PC-9 (cell line): ENCODE measurements at regions not wholly inside any gene's neighbourhood (a gene's known extent, or its start where the extent isn't known, plus 50 kb on each side); places are given as distances from the start of the nearest gene placed in this dataset.

Source experiments
- BruUV-seq: library from RNA; stranded (reverse); fragments of 400-500 nt; replicated peaks from 2 replicates; lab custom pipeline; 2021; lab: Mats Ljungman, UMichigan
- CTCF ChIA-PET: fragments of 300-600 bp; sonication (Branson Sonifier 250); formaldehyde crosslinking; loops from one replicate; lab custom pipeline; 2022; ENCODE audit warnings: antibody characterized with exemption; lab: Charles Lee
- POLR2A ChIA-PET: fragments of 300-600 bp; sonication (Branson Sonifier 250); formaldehyde crosslinking; loops from one replicate; lab custom pipeline; 2022; ENCODE audit warnings: antibody characterized with exemption; ENCODE audit not compliant: unreplicated experiment; lab: Charles Lee
- DNase-seq, 2 experiments: peaks; one replicate each; pipeline versions ENCODE4 v3.0.0 to v3.0.0-alpha.2; 2015 to 2022; ENCODE audit warnings: mixed read lengths in 1 of 2
- H2AFZ ChIP-seq: fragments of 200-600 bp; sonication (generic); 2 replicates; pipeline ENCODE4 v1.8.1; 2017; ENCODE audit warnings: antibody characterized with exemption
- H3F3A ChIP-seq: fragments of 200-600 bp; sonication (generic); 2 replicates; pipeline ENCODE4 v1.8.1; 2017; ENCODE audit warnings: antibody characterized with exemption, mild to moderate bottlenecking, low read depth; ENCODE audit not compliant: insufficient read depth
- H3K27ac ChIP-seq: fragments of 200-600 bp; sonication (generic); 2 replicates; pipeline ENCODE4 v1.6.1; 2016; ENCODE audit warnings: mixed run types
- H3K27me3 ChIP-seq: fragments of 200-600 bp; sonication (generic); 2 replicates; pipeline ENCODE4 v1.6.1; 2016; ENCODE audit warnings: low read depth, mixed run types; ENCODE audit not compliant: insufficient read depth
- H3K36me3 ChIP-seq: fragments of 200-600 bp; sonication (generic); 2 replicates; pipeline ENCODE4 v1.6.1; 2016; ENCODE audit warnings: low read depth, mixed run types
- H3K4me1 ChIP-seq: fragments of 200-600 bp; sonication (generic); replicated peaks from 2 replicates; pipeline ENCODE4 v1.6.1; 2016; ENCODE audit warnings: mixed run types; ENCODE audit not compliant: insufficient read depth
- H3K4me2 ChIP-seq: fragments of 200-600 bp; sonication (generic); 2 replicates; pipeline ENCODE4 v1.6.1; 2017; ENCODE audit warnings: mixed run types
- H3K4me3 ChIP-seq: fragments of 200-600 bp; sonication (generic); 2 replicates; pipeline ENCODE4 v1.6.1; 2016; ENCODE audit warnings: mixed run types
- H3K79me2 ChIP-seq: fragments of 200-600 bp; sonication (generic); 2 replicates; pipeline ENCODE4 v1.6.1; 2017; ENCODE audit warnings: low read depth, mixed run types
- H3K9me2 ChIP-seq: fragments of 200-600 bp; sonication (generic); 2 replicates; pipeline ENCODE4 v1.8.1; 2017; ENCODE audit warnings: mild to moderate bottlenecking; ENCODE audit not compliant: insufficient read depth
- H3K9me3 ChIP-seq: fragments of 200-600 bp; sonication (generic); 2 replicates; pipeline ENCODE4 v1.8.1; 2016; ENCODE audit warnings: low read depth; ENCODE audit not compliant: insufficient read depth
- H4K20me1 ChIP-seq: fragments of 200-600 bp; sonication (generic); 2 replicates; pipeline ENCODE4 v1.8.1; 2017; ENCODE audit not compliant: insufficient read depth
- EZH2 ChIP-seq: fragments of 200-600 bp; sonication (generic); IDR thresholded peaks from 2 replicates; pipeline ENCODE4 v1.8.0; 2017; ENCODE audit warnings: antibody characterized with exemption, low read depth
- intact Hi-C: fragments of 100-400 bp; cut with micrococcal nuclease; formaldehyde crosslinking; loops from one replicate; pipeline ENCODE4 v1.10.0; 2022; ENCODE audit not compliant: unreplicated experiment
- TF ChIP-seq, protein P1 (sequence below): fragments of 200-600 bp; sonication (generic); conservative IDR thresholded peaks from 2 replicates; pipeline ENCODE4 v1.6.1; 2017; ENCODE audit warnings: mixed run types, antibody characterized with exemption, mild to moderate bottlenecking, moderate library complexity

DNA sequence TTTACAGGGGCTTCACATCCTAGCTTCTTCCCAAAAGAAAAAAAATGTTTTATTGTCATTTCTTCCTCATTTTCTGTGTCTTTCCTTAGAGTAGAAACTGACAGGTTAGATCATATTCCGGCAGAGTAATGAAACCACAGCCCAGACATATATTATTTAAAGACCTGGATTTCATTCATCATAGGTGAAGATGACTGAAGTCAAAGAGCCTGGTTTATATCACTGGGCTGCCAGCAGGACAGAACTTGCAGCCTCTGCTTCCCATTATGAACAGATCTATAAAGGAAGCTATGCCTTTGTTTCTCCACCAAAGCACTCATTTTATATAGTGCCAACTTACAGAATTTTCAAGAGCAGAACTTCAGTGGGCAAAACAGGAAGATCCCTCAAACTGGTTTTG is 137.9 kb downstream of the METTL4 start:
- BruUV-seq = no TSS peak
- Histone ChIP-seq H4K20me1 (no peaks in the 10 kb centered on the region), H3K36me3 (no peaks in the 10 kb centered on the region), H3K27ac (no peak overlapping the region), H2AFZ (no peak overlapping the region), H3K79me2 (no peaks in the 10 kb centered on the region), H3K27me3 (no peaks in the 10 kb centered on the region), H3K4me3 (no peak overlapping the region), H3K9me3 (peaks cover 17% of the 10 kb centered on the region), H3K9me2 (no peaks in the 10 kb centered on the region), H3K4me1 (no peaks in the 10 kb centered on the region), H3K4me2 (no peak overlapping the region), H3F3A (no peaks in the 10 kb centered on the region)
- no peak for DNase-seq
- POLR2A ChIA-PET = no interaction called here
- no peak for TF ChIP-seq EZH2
- TF ChIP-seq, protein P1, sequence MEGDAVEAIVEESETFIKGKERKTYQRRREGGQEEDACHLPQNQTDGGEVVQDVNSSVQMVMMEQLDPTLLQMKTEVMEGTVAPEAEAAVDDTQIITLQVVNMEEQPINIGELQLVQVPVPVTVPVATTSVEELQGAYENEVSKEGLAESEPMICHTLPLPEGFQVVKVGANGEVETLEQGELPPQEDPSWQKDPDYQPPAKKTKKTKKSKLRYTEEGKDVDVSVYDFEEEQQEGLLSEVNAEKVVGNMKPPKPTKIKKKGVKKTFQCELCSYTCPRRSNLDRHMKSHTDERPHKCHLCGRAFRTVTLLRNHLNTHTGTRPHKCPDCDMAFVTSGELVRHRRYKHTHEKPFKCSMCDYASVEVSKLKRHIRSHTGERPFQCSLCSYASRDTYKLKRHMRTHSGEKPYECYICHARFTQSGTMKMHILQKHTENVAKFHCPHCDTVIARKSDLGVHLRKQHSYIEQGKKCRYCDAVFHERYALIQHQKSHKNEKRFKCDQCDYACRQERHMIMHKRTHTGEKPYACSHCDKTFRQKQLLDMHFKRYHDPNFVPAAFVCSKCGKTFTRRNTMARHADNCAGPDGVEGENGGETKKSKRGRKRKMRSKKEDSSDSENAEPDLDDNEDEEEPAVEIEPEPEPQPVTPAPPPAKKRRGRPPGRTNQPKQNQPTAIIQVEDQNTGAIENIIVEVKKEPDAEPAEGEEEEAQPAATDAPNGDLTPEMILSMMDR = no peak
- CTCF ChIA-PET = no interaction called here
- intact Hi-C loops = no loop called here

DNA sequence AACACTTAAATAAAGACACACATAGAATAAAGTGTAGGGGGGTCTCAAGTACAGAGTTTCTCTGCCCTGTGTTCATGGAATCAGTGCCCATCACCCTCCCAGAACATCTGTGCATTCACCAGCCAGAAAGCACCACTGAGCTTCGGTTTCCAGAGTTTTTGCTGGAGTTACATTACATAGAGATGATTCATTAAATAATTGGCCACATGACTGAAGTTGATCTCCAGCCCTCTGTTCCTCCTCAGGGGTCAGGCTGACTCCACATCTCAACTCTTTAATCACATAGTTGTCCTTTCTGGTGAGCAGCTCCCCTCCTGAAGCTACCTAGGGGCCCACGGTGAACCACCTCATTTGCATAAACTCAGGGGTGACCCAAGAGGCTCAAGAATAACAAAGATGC is 129.8 kb downstream of the METTL4 start:
- Histone ChIP-seq H3K9me3 (peaks cover 27% of the 10 kb centered on the region; the same call in 1 of the 2 replicates), H4K20me1 (no peaks in the 10 kb centered on the region), H3K4me2 (no peak overlapping the region), H2AFZ (no peak overlapping the region), H3K4me3 (no peak overlapping the region), H3K79me2 (no peaks in the 10 kb centered on the region), H3K36me3 (no peaks in the 10 kb centered on the region), H3F3A (peaks cover 15% of the 10 kb centered on the region), H3K27ac (no peak overlapping the region), H3K27me3 (no peaks in the 10 kb centered on the region), H3K4me1 (peaks cover 28% of the 10 kb centered on the region), H3K9me2 (no peaks in the 10 kb centered on the region)
- no TSS peak for BruUV-seq
- DNase-seq = no peak
- intact Hi-C loops = no loop called here
- POLR2A ChIA-PET = no interaction called here
- CTCF ChIA-PET = no interaction called here
- no peak for TF ChIP-seq EZH2
- TF ChIP-seq, protein P1 = no peak

DNA sequence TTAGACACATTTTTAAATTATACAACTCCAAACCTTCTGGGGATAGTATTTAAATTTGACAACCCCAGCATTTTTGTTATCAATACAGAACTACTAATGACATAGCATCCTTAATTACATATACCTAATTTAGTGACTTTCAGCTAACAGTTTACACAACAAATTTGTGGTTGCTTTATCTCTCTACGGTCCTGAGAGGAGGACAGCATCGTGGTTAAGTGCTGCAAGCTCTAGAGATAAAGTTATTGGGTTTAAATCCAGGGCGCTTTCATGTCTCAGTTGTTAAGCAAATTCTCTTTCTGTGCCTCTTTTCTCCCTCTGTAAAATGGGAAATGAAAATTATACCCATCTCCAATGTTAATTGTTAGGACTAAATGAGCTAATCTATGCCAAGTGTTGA is 129.3 kb downstream of the METTL4 start:
- Histone ChIP-seq H3F3A (peaks cover 15% of the 10 kb centered on the region), H3K27me3 (no peaks in the 10 kb centered on the region), H4K20me1 (no peaks in the 10 kb centered on the region), H3K9me3 (peaks cover 30% of the 10 kb centered on the region; the same call in 1 of the 2 replicates), H3K4me3 (no peak overlapping the region), H3K9me2 (no peaks in the 10 kb centered on the region), H3K27ac (peak overlapping the region; percentile 63), H3K36me3 (no peaks in the 10 kb centered on the region), H3K4me2 (peak overlapping the region; percentile 50), H3K4me1 (peaks cover 28% of the 10 kb centered on the region), H2AFZ (no peak overlapping the region), H3K79me2 (no peaks in the 10 kb centered on the region)
- intact Hi-C loops = loop anchor here (1.0 to 2.0 kb wide), 3 partner anchors 75 to 101 kb away; no protein-coding TSS in a partner anchor
- TF ChIP-seq, protein P1 = no peak
- TF ChIP-seq EZH2 = no peak
- DNase-seq = no peak
- no TSS peak for BruUV-seq
- CTCF ChIA-PET = interaction anchor here (0.5 kb wide), 1 partner anchor 1819 kb away, joined by 6 read pairs; no protein-coding TSS in a partner anchor
- POLR2A ChIA-PET = interaction anchor here (0.6 to 0.7 kb wide), 2 partner anchors 109 to 139 kb away, joined by 4 to 7 read pairs; no protein-coding TSS in a partner anchor
